Large intestine (tissue), 3 donors: ENCODE measurements at regions not wholly inside any gene's neighbourhood (a gene's known extent, or its start where the extent isn't known, plus 50 kb on each side); places are given as distances from the start of the nearest gene placed in this dataset.

Experiments used
- DNase-seq, 2 donors: peaks; one replicate each; pipeline versions ENCODE4 v3.0.0 to v3.0.0-alpha.2; 2013
- H3K27ac ChIP-seq: one replicate; pipeline ENCODE4 v1.5.1; 2013; ENCODE audit warnings: low read length
- H3K27me3 ChIP-seq: 2 replicates; pipeline ENCODE4 v1.6.1; 2013; ENCODE audit warnings: low read length; ENCODE audit not compliant: control insufficient read depth, insufficient read depth
- H3K36me3 ChIP-seq: 2 replicates; pipeline ENCODE4 v1.6.1; 2013; ENCODE audit warnings: low read length; ENCODE audit not compliant: control insufficient read depth, insufficient read depth
- H3K4me1 ChIP-seq: one replicate; pipeline ENCODE4 v1.6.1; 2013; ENCODE audit warnings: low read length; ENCODE audit not compliant: control insufficient read depth, insufficient read depth
- H3K4me3 ChIP-seq: one replicate; pipeline ENCODE4 v1.5.1; 2013; ENCODE audit warnings: low read length
- H3K9me3 ChIP-seq: one replicate; pipeline ENCODE4 v1.6.1; 2013; ENCODE audit warnings: mild to moderate bottlenecking, low read depth, low read length, moderate library complexity; ENCODE audit not compliant: control insufficient read depth
- WGBS: methylation state at CpG from one replicate; pipeline ENCODE4 v1.1.5; 2013; ENCODE audit warnings: low lambda C conversion rate; ENCODE audit not compliant: insufficient coverage; 5-methylcytosine and 5-hydroxymethylcytosine counted together

DNA sequence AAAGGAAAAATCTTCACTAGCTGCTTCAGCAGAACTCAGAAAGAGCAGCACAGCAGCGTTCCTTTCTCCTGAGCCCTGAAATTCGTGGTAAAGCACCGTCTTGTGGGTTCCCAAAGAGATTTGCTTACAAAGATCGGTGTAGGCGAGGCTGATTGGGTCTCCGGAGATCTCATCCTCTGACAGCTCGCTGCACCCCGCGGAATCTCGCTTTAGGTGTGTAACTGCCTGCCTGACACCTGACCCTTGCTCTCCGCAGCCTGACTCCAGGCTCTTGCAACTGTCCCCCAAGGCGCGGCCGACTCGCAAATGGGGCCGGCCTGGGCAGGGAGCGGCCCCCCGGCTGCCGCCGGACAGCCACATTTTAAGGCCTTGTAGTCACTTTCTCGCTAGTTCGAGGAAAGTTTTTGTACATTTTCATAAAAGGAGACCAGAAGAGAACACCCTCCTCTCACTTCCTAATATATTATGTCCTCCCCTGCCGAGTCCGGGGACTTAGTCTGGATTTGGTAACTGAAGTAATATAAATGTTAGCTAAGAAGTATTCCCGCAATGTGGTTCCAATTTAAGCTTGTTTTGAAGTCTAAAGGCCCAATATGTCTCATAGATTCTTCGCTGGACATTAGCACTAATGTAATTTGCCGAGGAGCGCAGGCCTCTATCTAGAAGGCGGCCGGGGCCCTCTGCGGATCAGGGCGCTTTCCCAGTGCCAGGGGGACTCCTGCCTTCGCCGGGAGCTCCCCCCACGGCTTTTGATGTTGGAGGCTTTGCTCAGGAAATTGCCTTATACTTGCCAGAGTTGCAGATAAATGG, 177.3 kb upstream of the CDKN3 start:
- peak overlapping the region; percentile 15 for H3K4me3 ChIP-seq
- H3K4me1 ChIP-seq: peaks cover 6% of the 10 kb centered on the region
- 60% methylated on average over 5 of the region's 35 CpGs for whole genome bisulfite sequencing
- H3K27me3 ChIP-seq: peaks cover 7% of the 10 kb centered on the region
- peak in 1 of 2 donors; percentile 48 for DNase-seq
- no peak overlapping the region for H3K27ac ChIP-seq
- no peaks in the 10 kb centered on the region for H3K9me3 ChIP-seq
- no peaks in the 10 kb centered on the region for H3K36me3 ChIP-seq

GRCh38 chr14:54220071-54220703, 176.6 kb upstream of the CDKN3 start:
- peak overlapping the region; percentile 15 for H3K4me3 ChIP-seq
- peaks cover 6% of the 10 kb centered on the region for H3K4me1 ChIP-seq
- H3K9me3 ChIP-seq: no peaks in the 10 kb centered on the region
- H3K36me3 ChIP-seq: no peaks in the 10 kb centered on the region
- no peak overlapping the region for H3K27ac ChIP-seq
- DNase-seq: no peak
- no CpG with 5 or more reads among the region's 28 CpGs for WGBS
- H3K27me3 ChIP-seq: peaks cover 7% of the 10 kb centered on the region

DNA sequence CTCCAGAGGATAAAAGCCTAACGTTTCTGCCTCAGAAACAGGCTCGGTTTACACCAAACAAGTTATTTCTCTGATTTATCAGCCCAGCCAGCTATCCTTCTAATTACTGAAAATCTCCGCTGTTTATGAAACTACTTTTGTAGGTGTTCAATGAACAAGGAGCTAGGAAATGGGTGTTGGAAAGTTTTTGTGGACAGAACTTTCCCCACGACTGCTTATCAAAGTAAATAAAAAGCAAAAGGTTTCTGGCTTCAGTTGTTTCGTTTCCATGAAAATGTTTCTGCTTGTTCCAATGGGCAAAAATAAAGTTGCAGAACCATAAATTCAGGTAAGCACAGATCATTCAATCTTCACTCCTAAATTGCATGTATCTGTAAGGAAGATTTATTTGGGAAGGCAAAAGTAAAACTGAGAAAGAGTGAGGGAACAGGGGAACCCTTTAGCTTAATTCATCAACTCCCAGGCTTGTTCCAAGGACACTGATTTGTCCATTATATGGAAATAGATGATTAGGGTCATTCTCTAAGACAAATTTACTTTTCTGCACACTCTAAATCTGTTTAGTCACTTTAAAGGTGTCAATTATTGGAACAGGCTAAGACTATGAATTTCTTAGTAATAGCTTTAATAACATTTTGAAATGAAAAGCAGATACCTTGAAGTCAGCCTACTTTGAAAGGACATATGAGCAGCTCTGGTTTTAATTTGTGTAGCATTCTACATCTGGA, 175.9 kb upstream of the CDKN3 start:
- Histone ChIP-seq H3K4me1 (peaks cover 6% of the 10 kb centered on the region), H3K36me3 (no peaks in the 10 kb centered on the region), H3K4me3 (peak overlapping the region; percentile 15), H3K27ac (no peak overlapping the region), H3K9me3 (no peaks in the 10 kb centered on the region), H3K27me3 (peaks cover 7% of the 10 kb centered on the region)
- no peak for DNase-seq
- 49% methylated on average over 3 of the region's 5 CpGs for WGBS

DNA sequence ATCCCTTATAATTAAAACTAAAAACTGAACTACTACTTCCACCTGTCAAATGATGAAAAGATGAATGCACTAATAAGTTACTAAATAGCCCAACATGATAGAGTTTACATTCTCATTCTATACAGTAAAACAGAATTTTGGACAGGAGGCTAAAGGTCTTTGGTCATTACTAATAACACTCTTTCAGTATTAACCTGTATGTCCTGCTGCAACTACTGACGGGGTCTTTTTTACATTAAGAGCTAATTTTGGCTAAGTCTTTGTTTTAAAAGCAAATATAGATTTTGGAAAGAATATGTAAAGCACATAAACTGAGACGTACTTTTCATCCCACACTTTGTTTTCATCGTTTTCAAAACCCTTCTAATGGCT, 175.4 kb upstream of the CDKN3 start:
- no peaks in the 10 kb centered on the region for H3K9me3 ChIP-seq
- WGBS: 71% methylated on average over 1 of the region's 3 CpGs
- no peak overlapping the region for H3K4me3 ChIP-seq
- no peaks in the 10 kb centered on the region for H3K36me3 ChIP-seq
- H3K4me1 ChIP-seq: peaks cover 6% of the 10 kb centered on the region
- H3K27me3 ChIP-seq: peaks cover 7% of the 10 kb centered on the region
- H3K27ac ChIP-seq: no peak overlapping the region
- DNase-seq: no peak

GRCh38 chr14:54221971-54222370, 174.8 kb upstream of the CDKN3 start:
- Histone ChIP-seq H3K27me3 (peaks cover 7% of the 10 kb centered on the region), H3K27ac (no peak overlapping the region), H3K36me3 (no peaks in the 10 kb centered on the region), H3K9me3 (no peaks in the 10 kb centered on the region), H3K4me1 (peaks cover 6% of the 10 kb centered on the region), H3K4me3 (no peak overlapping the region)
- no CpG with 5 or more reads among the region's 4 CpGs for WGBS
- DNase-seq: no peak

GRCh38 chr14:54223831-54224402, 172.9 kb upstream of the CDKN3 start:
- Histone ChIP-seq H3K4me1 (peaks cover 4% of the 10 kb centered on the region), H3K36me3 (no peaks in the 10 kb centered on the region), H3K4me3 (no peak overlapping the region), H3K9me3 (no peaks in the 10 kb centered on the region), H3K27ac (no peak overlapping the region), H3K27me3 (peaks cover 7% of the 10 kb centered on the region)
- 95% methylated on average over 2 of the region's 5 CpGs for WGBS
- DNase-seq: no peak

GRCh38 chr14:54225457-54226060, 171.2 kb upstream of the CDKN3 start:
- no peak for DNase-seq
- H3K9me3 ChIP-seq: no peaks in the 10 kb centered on the region
- H3K27ac ChIP-seq: no peak overlapping the region
- no peak overlapping the region for H3K4me3 ChIP-seq
- WGBS: 0% methylated on average over 2 of the region's 7 CpGs
- no peaks in the 10 kb centered on the region for H3K4me1 ChIP-seq
- no peaks in the 10 kb centered on the region for H3K27me3 ChIP-seq
- no peaks in the 10 kb centered on the region for H3K36me3 ChIP-seq

GRCh38 chr14:54226103-54226502, 170.7 kb upstream of the CDKN3 start:
- no peak for DNase-seq
- H3K4me3 ChIP-seq: no peak overlapping the region
- H3K27ac ChIP-seq: no peak overlapping the region
- H3K4me1 ChIP-seq: no peaks in the 10 kb centered on the region
- no peaks in the 10 kb centered on the region for H3K9me3 ChIP-seq
- no CpG with 5 or more reads among the region's 2 CpGs for WGBS
- H3K36me3 ChIP-seq: no peaks in the 10 kb centered on the region
- no peaks in the 10 kb centered on the region for H3K27me3 ChIP-seq

DNA sequence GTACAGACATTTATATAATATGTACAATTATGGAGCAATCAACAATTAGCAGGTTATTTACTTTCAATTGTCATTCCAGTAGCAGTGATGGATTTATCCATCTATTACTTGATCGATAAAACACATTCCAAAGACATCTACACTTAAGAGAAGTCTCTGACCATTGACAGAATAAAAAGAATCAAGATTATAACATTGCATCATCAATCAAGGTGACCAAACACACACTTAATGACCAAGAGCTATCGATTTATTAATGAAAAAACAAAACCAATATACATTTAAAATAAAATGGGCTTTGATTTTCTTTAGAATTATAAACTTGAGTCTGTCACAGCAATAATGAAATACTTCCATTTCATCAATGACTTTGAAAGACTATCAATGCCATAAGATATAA, 170.2 kb upstream of the CDKN3 start:
- Histone ChIP-seq H3K36me3 (no peaks in the 10 kb centered on the region), H3K4me1 (no peaks in the 10 kb centered on the region), H3K4me3 (no peak overlapping the region), H3K27me3 (no peaks in the 10 kb centered on the region), H3K27ac (no peak overlapping the region), H3K9me3 (no peaks in the 10 kb centered on the region)
- no peak for DNase-seq
- WGBS: no CpG with 5 or more reads among the region's 2 CpGs

DNA sequence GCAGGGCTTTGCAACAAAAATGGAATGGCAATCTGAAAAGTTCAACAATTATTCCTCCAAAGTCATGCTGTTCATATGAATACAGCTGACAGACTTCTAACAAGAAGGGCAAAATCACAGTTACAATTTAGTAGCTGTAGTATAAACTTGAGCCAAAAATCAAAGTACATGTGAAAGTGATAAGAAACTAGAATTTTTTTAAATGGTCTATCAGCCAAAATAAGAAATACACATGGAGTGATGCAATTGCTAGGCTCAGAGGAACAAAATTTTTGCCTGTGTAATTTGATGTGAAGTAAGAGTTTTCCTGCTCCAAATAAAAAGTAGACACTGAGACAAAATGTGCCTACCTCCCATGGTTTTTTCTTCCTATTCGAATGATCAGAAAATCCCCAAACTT, 167.7 kb upstream of the CDKN3 start:
- Histone ChIP-seq H3K36me3 (no peaks in the 10 kb centered on the region), H3K27ac (no peak overlapping the region), H3K27me3 (no peaks in the 10 kb centered on the region), H3K9me3 (no peaks in the 10 kb centered on the region), H3K4me1 (no peaks in the 10 kb centered on the region), H3K4me3 (no peak overlapping the region)
- DNase-seq: no peak
- whole genome bisulfite sequencing: 100% methylated on average over 1 of the region's 1 CpG
